ENCODE measurements at regions not wholly inside any gene's neighbourhood (a gene's known extent, or its start where the extent isn't known, plus 50 kb on each side); places are given as distances from the start of the nearest gene placed in this dataset.
"Not testable (repeated sequence)": the region's sequence is repeated elsewhere in the genome, so short reads cannot be mapped to it uniquely, and the experiment has no call there.

GRCh38 chr18:11480692-11481091, 128.7 kb upstream of the SLC35G4 start:
- H3K27me3 ChIP-seq, result no peaks in the 10 kb centered on the region
- no peaks in the 10 kb centered on the region for H3K4me1 ChIP-seq
- TF ChIP-seq POLR2A (IDR thresholded peaks at IDR 0.05), result no peak
- TF ChIP-seq, protein P1, sequence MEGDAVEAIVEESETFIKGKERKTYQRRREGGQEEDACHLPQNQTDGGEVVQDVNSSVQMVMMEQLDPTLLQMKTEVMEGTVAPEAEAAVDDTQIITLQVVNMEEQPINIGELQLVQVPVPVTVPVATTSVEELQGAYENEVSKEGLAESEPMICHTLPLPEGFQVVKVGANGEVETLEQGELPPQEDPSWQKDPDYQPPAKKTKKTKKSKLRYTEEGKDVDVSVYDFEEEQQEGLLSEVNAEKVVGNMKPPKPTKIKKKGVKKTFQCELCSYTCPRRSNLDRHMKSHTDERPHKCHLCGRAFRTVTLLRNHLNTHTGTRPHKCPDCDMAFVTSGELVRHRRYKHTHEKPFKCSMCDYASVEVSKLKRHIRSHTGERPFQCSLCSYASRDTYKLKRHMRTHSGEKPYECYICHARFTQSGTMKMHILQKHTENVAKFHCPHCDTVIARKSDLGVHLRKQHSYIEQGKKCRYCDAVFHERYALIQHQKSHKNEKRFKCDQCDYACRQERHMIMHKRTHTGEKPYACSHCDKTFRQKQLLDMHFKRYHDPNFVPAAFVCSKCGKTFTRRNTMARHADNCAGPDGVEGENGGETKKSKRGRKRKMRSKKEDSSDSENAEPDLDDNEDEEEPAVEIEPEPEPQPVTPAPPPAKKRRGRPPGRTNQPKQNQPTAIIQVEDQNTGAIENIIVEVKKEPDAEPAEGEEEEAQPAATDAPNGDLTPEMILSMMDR (IDR thresholded peaks at IDR 0.05), result no peak
- 80% methylated on average over 1 of the region's 1 CpG for WGBS (ENCODE audit: insufficient coverage, low coverage, low lambda C conversion rate, missing lambda C conversion rate)
- H3K9me3 ChIP-seq, result no peaks in the 10 kb centered on the region
- no peaks in the 10 kb centered on the region for H3K36me3 ChIP-seq
- intact Hi-C loops (cut with DNase I), result no loop called here
- no peak overlapping the region for H3K27ac ChIP-seq
- DNase-seq, result no peak
- H3K4me3 ChIP-seq, result no peak overlapping the region
- ATAC-seq, result no peak

- H3K36me3 ChIP-seq; H3K9me3 ChIP-seq; H3K27ac ChIP-seq; H3K27me3 ChIP-seq; H3K4me3 ChIP-seq; intact Hi-C loops (cut with DNase I); DNase-seq; ATAC-seq; H3K4me1 ChIP-seq: not testable (repeated sequence)
- WGBS (ENCODE audit: insufficient coverage, low coverage, low lambda C conversion rate, missing lambda C conversion rate), result no CpG with 5 or more reads among the region's 7 CpGs
Measured at GRCh38 chr18:11479031-11479430, 130.4 kb upstream of the SLC35G4 start.

- Histone ChIP-seq H3K4me3 (no peak overlapping the region), H3K9me3 (no peaks in the 10 kb centered on the region), H3K27ac (no peak overlapping the region), H3K27me3 (no peaks in the 10 kb centered on the region), H3K4me1 (no peaks in the 10 kb centered on the region), H3K36me3 (no peaks in the 10 kb centered on the region)
- WGBS (ENCODE audit: insufficient coverage, low coverage, low lambda C conversion rate, missing lambda C conversion rate), result 54% methylated on average over 7 of the region's 7 CpGs
- ATAC-seq, result no peak
- TF ChIP-seq POLR2A (IDR thresholded peaks at IDR 0.05), result no peak
- TF ChIP-seq, protein P1 (IDR thresholded peaks at IDR 0.05), result no peak
- DNase-seq, result no peak
- intact Hi-C loops (cut with DNase I), result no loop called here
Measured at GRCh38 chr18:11470941-11471340, 138.5 kb upstream of the SLC35G4 start.

GRCh38 chr18:11468617-11469016, 140.8 kb upstream of the SLC35G4 start:
- ATAC-seq (no peak), DNase-seq (no peak)
- no peak overlapping the region for H3K4me3 ChIP-seq
- H3K27ac ChIP-seq, result no peak overlapping the region
- intact Hi-C loops (cut with DNase I), result no loop called here
- H3K36me3 ChIP-seq, result no peaks in the 10 kb centered on the region
- H3K27me3 ChIP-seq, result no peaks in the 10 kb centered on the region
- WGBS (ENCODE audit: insufficient coverage, low coverage, low lambda C conversion rate, missing lambda C conversion rate), result 40% methylated on average over 1 of the region's 2 CpGs
- H3K4me1 ChIP-seq, result no peaks in the 10 kb centered on the region
- H3K9me3 ChIP-seq, result no peaks in the 10 kb centered on the region
- TF ChIP-seq, protein P1 (IDR thresholded peaks at IDR 0.05), result no peak
- no peak for TF ChIP-seq POLR2A (IDR thresholded peaks at IDR 0.05)

DNA sequence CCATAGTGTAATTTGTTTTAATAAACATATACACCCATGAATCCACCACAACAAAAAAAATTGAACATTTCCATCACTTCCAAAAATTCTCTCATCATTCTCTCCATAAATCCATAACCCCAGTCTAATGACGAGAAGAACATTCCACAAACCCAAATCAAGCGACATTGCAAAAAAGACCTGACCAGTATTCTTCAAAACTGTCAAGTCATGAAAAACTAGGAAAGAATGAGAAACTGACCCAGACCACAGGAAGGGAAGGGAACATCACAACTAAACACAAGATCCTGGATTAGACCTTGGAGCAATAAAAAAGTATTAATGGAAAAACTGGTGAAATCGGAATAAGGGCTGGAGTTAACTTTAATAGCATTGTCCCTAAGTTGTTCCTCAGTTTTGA, 141.3 kb upstream of the SLC35G4 start:
- no peak for ATAC-seq
- intact Hi-C loops (cut with DNase I), result no loop called here
- H3K27me3 ChIP-seq, result no peaks in the 10 kb centered on the region
- no peaks in the 10 kb centered on the region for H3K4me1 ChIP-seq
- no peak overlapping the region for H3K27ac ChIP-seq
- TF ChIP-seq POLR2A (IDR thresholded peaks at IDR 0.05), result no peak
- TF ChIP-seq, protein P1 (IDR thresholded peaks at IDR 0.05), result no peak
- 51% methylated on average over 3 of the region's 3 CpGs for WGBS (ENCODE audit: insufficient coverage, low coverage, low lambda C conversion rate, missing lambda C conversion rate)
- H3K9me3 ChIP-seq, result no peaks in the 10 kb centered on the region
- H3K36me3 ChIP-seq, result no peaks in the 10 kb centered on the region
- no peak overlapping the region for H3K4me3 ChIP-seq
- DNase-seq, result no peak

Data from right lobe of liver (tissue), 6 donors.